Keratinocyte (primary cell): ENCODE measurements at regions not wholly inside any gene's neighbourhood (a gene's known extent, or its start where the extent isn't known, plus 50 kb on each side); places are given as distances from the start of the nearest gene placed in this dataset.

Source experiments
- DNase-seq: peaks from one replicate; pipeline ENCODE4 v3.0.0-alpha.2; 2011; ENCODE audit warnings: low read depth, missing footprints, low spot score
- FAIRE-seq: peaks from 2 replicates; lab custom pipeline; 2011; peaks lifted over from hg19 to GRCh38; lab: Jason Lieb, UNC
- H2AFZ ChIP-seq: 2 replicates; pipeline ENCODE4 v1.6.0; 2012; ENCODE audit warnings: low read length, control low read depth, inconsistent platforms; ENCODE audit not compliant: control insufficient read depth
- H3K27ac ChIP-seq: 2 replicates; pipeline ENCODE4 v1.5.1; 2011; ENCODE audit warnings: low read length; ENCODE audit not compliant: control insufficient read depth, insufficient read depth
- H3K27me3 ChIP-seq: 3 replicates; pipeline ENCODE4 v1.6.0; 2011; ENCODE audit warnings: low read length; ENCODE audit not compliant: control insufficient read depth, insufficient read depth; ENCODE audit errors: extremely low read depth
- H3K36me3 ChIP-seq, 2 experiments: 2 replicates in 1 of 2; 3 replicates in 1 of 2; pipeline ENCODE4 v1.5.1; 2011; ENCODE audit warnings: low read length in 2 of 2, mild to moderate bottlenecking in 1 of 2; ENCODE audit not compliant: control insufficient read depth in 2 of 2, insufficient read depth in 2 of 2; ENCODE audit errors: extremely low read depth in 1 of 2
- H3K4me1 ChIP-seq: 3 replicates; pipeline ENCODE4 v1.5.1; 2011; ENCODE audit warnings: low read length; ENCODE audit not compliant: control insufficient read depth, insufficient read depth; ENCODE audit errors: extremely low read depth
- H3K4me2 ChIP-seq: 3 replicates; pipeline ENCODE4 v1.6.0; 2011; ENCODE audit warnings: low read depth, low read length; ENCODE audit not compliant: control insufficient read depth, insufficient read depth; ENCODE audit errors: extremely low read depth
- H3K4me3 ChIP-seq, 3 experiments: fragments of 200-600 bp in 1 of 3; sonication (generic) in 1 of 3; 2 replicates in 2 of 3; 3 replicates in 1 of 3; pipeline ENCODE4 v1.5.1; 2011 to 2016; ENCODE audit warnings: low read length in 3 of 3, mild to moderate bottlenecking in 3 of 3, control low read depth in 2 of 3, inconsistent platforms in 1 of 3, low read depth in 1 of 3, mixed read lengths in 1 of 3, mixed run types in 1 of 3, moderate library complexity in 1 of 3; ENCODE audit not compliant: control insufficient read depth in 2 of 3, insufficient read depth in 2 of 3; ENCODE audit errors: extremely low read depth in 1 of 3
- H3K79me2 ChIP-seq: 2 replicates; pipeline ENCODE4 v1.6.0; 2012; ENCODE audit warnings: low read length; ENCODE audit not compliant: control insufficient read depth, insufficient read depth
- H3K9ac ChIP-seq: 3 replicates; pipeline ENCODE4 v1.6.0; 2011; ENCODE audit warnings: low read length; ENCODE audit not compliant: control insufficient read depth, insufficient read depth; ENCODE audit errors: extremely low read depth
- H3K9me1 ChIP-seq: 3 replicates; pipeline ENCODE4 v1.6.0; 2011; ENCODE audit warnings: low read length; ENCODE audit not compliant: control insufficient read depth, insufficient read depth; ENCODE audit errors: extremely low read depth
- H3K9me3 ChIP-seq: 2 replicates; pipeline ENCODE4 v1.5.1; 2012; ENCODE audit warnings: low read depth, low read length; ENCODE audit not compliant: control insufficient read depth
- H4K20me1 ChIP-seq: 3 replicates; pipeline ENCODE4 v1.6.0; 2011; ENCODE audit warnings: low read length; ENCODE audit not compliant: control insufficient read depth, insufficient read depth; ENCODE audit errors: extremely low read depth
- EZH2 ChIP-seq: IDR thresholded peaks from one replicate; pipeline ENCODE4 v1.6.1; 2012; ENCODE audit warnings: inconsistent platforms, mild to moderate bottlenecking, low read length, moderate library complexity
- dilution Hi-C: fragments of 300-500 bp; cut with MboI; formaldehyde crosslinking; loops from one replicate; pipeline ENCODE4 v1.7.0; 2020; ENCODE audit warnings: low sequenced_read_pairs; ENCODE audit not compliant: extremely low pct_ligation_motif_present
- TF ChIP-seq, protein P1 (sequence below), 3 experiments: IDR thresholded peaks in 1 of 3; conservative IDR thresholded peaks in 1 of 3; optimal IDR thresholded peaks in 1 of 3; 2 replicates in 2 of 3; 3 replicates in 1 of 3; pipeline versions ENCODE3 to v1.5.1; 2011; ENCODE audit warnings: low read length in 3 of 3, mild to moderate bottlenecking in 3 of 3, moderate library complexity in 2 of 3, control low read depth in 1 of 3, inconsistent platforms in 1 of 3; ENCODE audit not compliant: insufficient read depth in 2 of 3; ENCODE audit errors: extremely low read depth in 1 of 3

DNA sequence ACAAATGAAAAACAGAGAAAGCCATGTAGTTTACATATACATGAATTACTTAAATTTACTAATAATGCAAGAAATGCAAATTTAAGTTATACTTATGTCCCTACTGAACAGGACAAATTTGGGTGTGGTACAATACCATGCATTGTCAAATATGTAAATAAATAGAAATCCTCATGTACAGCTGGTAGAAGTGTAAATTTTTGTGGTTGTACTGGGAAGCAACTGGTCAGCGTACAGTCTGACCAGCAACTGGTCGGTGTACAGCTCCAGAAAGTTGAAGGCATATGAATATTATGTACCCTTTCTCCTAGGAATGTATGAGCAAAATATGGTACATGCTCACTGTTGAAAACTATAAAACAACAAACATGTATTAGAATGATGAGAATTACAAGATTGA, 93.9 kb upstream of the TMEM106B start:
- H3K79me2 ChIP-seq, result no peaks in the 10 kb centered on the region
- DNase-seq, result no peak
- no peaks in the 10 kb centered on the region for H3K9me1 ChIP-seq
- no peak overlapping the region for H2AFZ ChIP-seq
- no peaks in the 10 kb centered on the region for H3K9me3 ChIP-seq
- no peak for FAIRE-seq
- dilution Hi-C loops, result no loop called here
- H3K4me2 ChIP-seq, result no peak overlapping the region
- H4K20me1 ChIP-seq, result no peaks in the 10 kb centered on the region
- TF ChIP-seq EZH2, result no peak
- TF ChIP-seq, protein P1, sequence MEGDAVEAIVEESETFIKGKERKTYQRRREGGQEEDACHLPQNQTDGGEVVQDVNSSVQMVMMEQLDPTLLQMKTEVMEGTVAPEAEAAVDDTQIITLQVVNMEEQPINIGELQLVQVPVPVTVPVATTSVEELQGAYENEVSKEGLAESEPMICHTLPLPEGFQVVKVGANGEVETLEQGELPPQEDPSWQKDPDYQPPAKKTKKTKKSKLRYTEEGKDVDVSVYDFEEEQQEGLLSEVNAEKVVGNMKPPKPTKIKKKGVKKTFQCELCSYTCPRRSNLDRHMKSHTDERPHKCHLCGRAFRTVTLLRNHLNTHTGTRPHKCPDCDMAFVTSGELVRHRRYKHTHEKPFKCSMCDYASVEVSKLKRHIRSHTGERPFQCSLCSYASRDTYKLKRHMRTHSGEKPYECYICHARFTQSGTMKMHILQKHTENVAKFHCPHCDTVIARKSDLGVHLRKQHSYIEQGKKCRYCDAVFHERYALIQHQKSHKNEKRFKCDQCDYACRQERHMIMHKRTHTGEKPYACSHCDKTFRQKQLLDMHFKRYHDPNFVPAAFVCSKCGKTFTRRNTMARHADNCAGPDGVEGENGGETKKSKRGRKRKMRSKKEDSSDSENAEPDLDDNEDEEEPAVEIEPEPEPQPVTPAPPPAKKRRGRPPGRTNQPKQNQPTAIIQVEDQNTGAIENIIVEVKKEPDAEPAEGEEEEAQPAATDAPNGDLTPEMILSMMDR (optimal IDR thresholded peaks at IDR 0.05 in 1 of 3, IDR thresholded peaks at IDR 0.05 in 1 of 3, conservative IDR thresholded peaks at IDR 0.05 in 1 of 3; ENCODE audit: extremely low read depth in 1 of 3, insufficient read depth in 2 of 3, low read length in 3 of 3), result no peak
- H3K27ac ChIP-seq, result no peak overlapping the region
- H3K4me1 ChIP-seq, result no peaks in the 10 kb centered on the region
- no peak overlapping the region for H3K4me3 ChIP-seq
- no peaks in the 10 kb centered on the region for H3K36me3 ChIP-seq
- peaks cover 2% of the 10 kb centered on the region for H3K27me3 ChIP-seq
- H3K9ac ChIP-seq, result no peak overlapping the region

DNA sequence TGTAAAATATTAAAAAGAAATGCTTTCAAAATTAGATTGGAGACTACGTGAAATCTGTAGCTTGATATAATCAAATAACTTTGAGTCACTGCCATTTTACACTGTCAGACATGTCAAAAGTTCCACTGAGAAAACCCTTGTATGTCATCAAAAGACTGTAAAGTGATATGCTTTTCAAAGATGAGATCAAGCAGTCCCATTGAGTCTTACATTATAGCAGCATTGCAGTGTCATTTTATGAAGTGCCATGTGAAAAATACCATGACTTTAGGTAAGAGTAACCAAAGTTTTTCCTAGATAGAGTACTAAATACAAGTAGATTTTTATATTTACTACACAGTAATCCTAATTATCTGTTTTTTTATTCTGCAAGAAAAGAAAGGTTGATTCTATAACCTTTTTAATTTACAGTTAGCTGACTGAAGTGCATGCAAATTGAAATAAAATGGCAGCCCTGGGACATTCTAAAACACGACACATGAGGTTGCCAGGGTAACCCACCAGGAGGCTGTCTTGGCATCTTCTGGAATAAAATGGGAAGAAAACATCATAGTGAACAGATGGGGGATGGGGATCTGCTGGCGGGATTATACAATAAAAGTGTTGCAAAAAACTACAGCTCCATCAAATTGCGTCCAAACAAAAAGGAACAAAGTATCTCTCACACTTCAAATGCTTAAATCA, 91.3 kb upstream of the TMEM106B start:
- DNase-seq (no peak), FAIRE-seq (no peak)
- H3K36me3 ChIP-seq, result no peaks in the 10 kb centered on the region
- no peak overlapping the region for H2AFZ ChIP-seq
- H3K4me1 ChIP-seq, result no peaks in the 10 kb centered on the region
- no peaks in the 10 kb centered on the region for H3K9me1 ChIP-seq
- H3K9ac ChIP-seq, result no peak overlapping the region
- dilution Hi-C loops, result no loop called here
- no peak overlapping the region for H3K4me3 ChIP-seq
- no peaks in the 10 kb centered on the region for H4K20me1 ChIP-seq
- H3K9me3 ChIP-seq, result no peaks in the 10 kb centered on the region
- TF ChIP-seq, protein P1 (optimal IDR thresholded peaks at IDR 0.05 in 1 of 3, IDR thresholded peaks at IDR 0.05 in 1 of 3, conservative IDR thresholded peaks at IDR 0.05 in 1 of 3; ENCODE audit: extremely low read depth in 1 of 3, insufficient read depth in 2 of 3, low read length in 3 of 3), result no peak
- TF ChIP-seq EZH2, result no peak
- H3K79me2 ChIP-seq, result no peaks in the 10 kb centered on the region
- no peaks in the 10 kb centered on the region for H3K27me3 ChIP-seq
- no peak overlapping the region for H3K4me2 ChIP-seq
- H3K27ac ChIP-seq, result no peak overlapping the region
